Testis (tissue), 2 donors: ENCODE measurements at regions not wholly inside any gene's neighbourhood (a gene's known extent, or its start where the extent isn't known, plus 50 kb on each side); places are given as distances from the start of the nearest gene placed in this dataset.
A peak's percentile ranks its signal among the peaks of the same experiment; 100 is the strongest.

Experiments
- DNase-seq: peaks from one replicate; pipeline ENCODE4 v3.0.0-alpha.2; 2019
- H3K27ac ChIP-seq, 2 donors: fragments of 200-600 bp; sonication (generic); one replicate each; pipeline ENCODE4 v1.5.1; 2019
- H3K27me3 ChIP-seq: fragments of 200-600 bp; sonication (generic); one replicate; pipeline ENCODE4 v1.5.1; 2019
- H3K36me3 ChIP-seq: fragments of 200-600 bp; sonication (generic); one replicate; pipeline ENCODE4 v1.5.1; 2017; ENCODE audit warnings: low read depth; ENCODE audit errors: missing control alignments
- H3K4me1 ChIP-seq: fragments of 200-600 bp; sonication (generic); one replicate; pipeline ENCODE4 v1.5.1; 2019
- H3K4me3 ChIP-seq, 2 donors: fragments of 200-600 bp; sonication (generic); one replicate each; pipeline ENCODE4 v1.5.1; 2017 to 2019
- H3K9me3 ChIP-seq: fragments of 200-600 bp; sonication (generic); one replicate; pipeline ENCODE4 v1.5.1; 2017
- POLR2A ChIP-seq: fragments of 450-650 bp; IDR thresholded peaks from one replicate; pipeline ENCODE4 v1.6.1; 2017; ENCODE audit warnings: antibody characterized with exemption, mild to moderate bottlenecking, moderate library complexity
- WGBS, 2 donors: methylation state at CpG; one replicate each; pipeline ENCODE4 v1.1.5; 2018; 5-methylcytosine and 5-hydroxymethylcytosine counted together
- intact Hi-C: fragments of 100-400 bp; cut with DNase I; formaldehyde crosslinking; loops from one replicate; pipeline ENCODE4 v1.15.1; 2023; ENCODE audit warnings: low total_unique reads
- TF ChIP-seq, protein P1 (sequence below), 3 experiments: fragments of 450-650 bp in 2 of 3; fragments of 200-600 bp in 1 of 3; sonication (generic) in 1 of 3; IDR thresholded peaks; one replicate each; pipeline ENCODE4 v1.5.1; 2016 to 2019; ENCODE audit warnings: antibody characterized with exemption in 3 of 3, mild to moderate bottlenecking in 2 of 3, moderate library complexity in 1 of 3

DNA sequence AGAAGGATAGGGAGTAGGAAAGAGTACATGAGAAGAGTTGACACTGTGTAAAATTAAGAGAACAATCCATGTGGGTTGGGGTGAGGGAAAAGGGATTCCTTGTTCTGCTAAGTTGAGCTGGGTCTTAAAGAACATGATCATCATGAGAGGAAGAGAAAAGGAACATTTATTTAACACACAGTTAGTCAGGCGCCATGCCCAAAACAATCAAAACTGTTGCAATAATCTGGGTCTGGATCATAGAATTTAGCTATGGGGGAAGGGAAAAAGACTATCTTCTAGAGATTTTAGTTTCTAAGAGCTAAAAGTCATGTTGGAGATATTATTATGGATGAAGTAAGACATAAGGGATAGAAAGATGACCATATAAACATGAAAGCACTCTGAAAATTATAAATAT lies 178.9 kb downstream of the SEM1 start:
- no peaks in the 10 kb centered on the region for H3K27me3 ChIP-seq
- no peaks in the 10 kb centered on the region for H3K36me3 ChIP-seq
- H3K9me3 ChIP-seq = no peaks in the 10 kb centered on the region
- WGBS, 2 donors = 95 to 96% methylated on average over 1 of the region's 1 CpG
- no peak overlapping the region for H3K27ac ChIP-seq
- intact Hi-C loops = no loop called here
- no peak overlapping the region for H3K4me3 ChIP-seq
- no peak for DNase-seq
- TF ChIP-seq, protein P1, sequence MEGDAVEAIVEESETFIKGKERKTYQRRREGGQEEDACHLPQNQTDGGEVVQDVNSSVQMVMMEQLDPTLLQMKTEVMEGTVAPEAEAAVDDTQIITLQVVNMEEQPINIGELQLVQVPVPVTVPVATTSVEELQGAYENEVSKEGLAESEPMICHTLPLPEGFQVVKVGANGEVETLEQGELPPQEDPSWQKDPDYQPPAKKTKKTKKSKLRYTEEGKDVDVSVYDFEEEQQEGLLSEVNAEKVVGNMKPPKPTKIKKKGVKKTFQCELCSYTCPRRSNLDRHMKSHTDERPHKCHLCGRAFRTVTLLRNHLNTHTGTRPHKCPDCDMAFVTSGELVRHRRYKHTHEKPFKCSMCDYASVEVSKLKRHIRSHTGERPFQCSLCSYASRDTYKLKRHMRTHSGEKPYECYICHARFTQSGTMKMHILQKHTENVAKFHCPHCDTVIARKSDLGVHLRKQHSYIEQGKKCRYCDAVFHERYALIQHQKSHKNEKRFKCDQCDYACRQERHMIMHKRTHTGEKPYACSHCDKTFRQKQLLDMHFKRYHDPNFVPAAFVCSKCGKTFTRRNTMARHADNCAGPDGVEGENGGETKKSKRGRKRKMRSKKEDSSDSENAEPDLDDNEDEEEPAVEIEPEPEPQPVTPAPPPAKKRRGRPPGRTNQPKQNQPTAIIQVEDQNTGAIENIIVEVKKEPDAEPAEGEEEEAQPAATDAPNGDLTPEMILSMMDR (IDR thresholded peaks at IDR 0.05) = no peak
- TF ChIP-seq POLR2A = no peak
- no peaks in the 10 kb centered on the region for H3K4me1 ChIP-seq

DNA sequence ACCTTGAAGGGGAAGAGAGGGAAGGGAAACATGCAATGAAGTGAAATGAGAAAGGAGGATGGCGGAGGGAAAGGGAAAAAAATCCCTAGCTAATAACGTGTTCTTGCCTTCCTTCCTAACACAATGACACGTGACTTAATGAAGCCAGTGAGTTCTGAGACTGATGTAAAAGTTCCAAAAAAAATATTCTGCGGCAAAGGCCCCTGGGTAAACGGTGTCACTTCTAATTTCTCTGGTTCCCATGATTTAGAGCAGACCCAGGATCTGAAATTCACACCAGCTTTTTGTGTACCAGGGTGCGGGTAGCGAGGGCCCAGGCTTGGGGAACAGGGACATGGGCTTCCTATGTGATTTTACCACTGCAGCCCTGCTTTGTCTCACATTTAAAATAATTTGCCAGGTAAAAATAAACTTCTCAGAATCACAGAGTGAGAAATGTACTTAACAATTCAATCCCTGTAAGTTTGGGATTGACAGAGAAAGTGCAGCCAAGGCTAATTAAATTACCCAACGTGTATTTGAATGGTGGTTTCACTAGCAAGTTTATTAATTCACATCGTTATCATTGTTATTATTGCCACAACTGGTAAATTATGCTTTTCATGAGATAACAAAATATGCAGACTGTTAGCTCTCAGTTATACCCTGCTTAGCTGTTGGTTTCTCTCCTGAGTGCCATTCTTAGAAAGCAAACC lies 182.4 kb downstream of the SEM1 start:
- intact Hi-C loops = no loop called here

DNA sequence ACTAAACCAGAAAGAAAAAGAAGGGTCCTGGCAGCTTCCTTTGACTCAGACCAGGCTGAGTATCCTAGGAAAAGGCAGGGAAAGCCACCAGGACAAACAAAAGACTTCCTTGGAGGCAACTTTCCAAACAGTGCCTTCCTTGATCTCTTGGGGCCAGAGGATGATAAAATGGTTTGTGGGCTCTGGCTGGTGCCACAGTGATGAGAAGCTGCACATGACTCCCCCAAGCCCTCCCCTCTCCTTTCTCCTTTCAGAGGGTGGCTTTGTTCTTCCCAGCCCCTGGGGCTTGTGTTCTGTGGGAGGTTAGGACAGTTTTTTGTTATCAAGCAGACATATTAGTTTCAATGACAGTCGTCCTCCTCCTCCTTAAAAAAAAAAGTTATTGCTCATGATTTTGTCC lies 183.2 kb downstream of the SEM1 start:
- intact Hi-C loops = no loop called here
- TF ChIP-seq, protein P1 (IDR thresholded peaks at IDR 0.05) = no peak
- no peak for TF ChIP-seq POLR2A
- WGBS, 2 donors = 39 to 71% methylated on average over 1 of the region's 1 CpG
- H3K27ac ChIP-seq = peak overlapping the region in 1 of 2 donors; percentile 41
- no peaks in the 10 kb centered on the region for H3K36me3 ChIP-seq
- DNase-seq = peak; percentile 77
- H3K4me3 ChIP-seq = no peak overlapping the region
- no peaks in the 10 kb centered on the region for H3K4me1 ChIP-seq
- no peaks in the 10 kb centered on the region for H3K27me3 ChIP-seq
- H3K9me3 ChIP-seq = no peaks in the 10 kb centered on the region

More for the DNA sequence above, 182.4 kb downstream of the SEM1 start:
- Histone ChIP-seq H3K9me3 (no peaks in the 10 kb centered on the region), H3K36me3 (no peaks in the 10 kb centered on the region), H3K27me3 (no peaks in the 10 kb centered on the region), H3K27ac (peak overlapping the region in 1 of 2 donors; percentile 18), H3K4me3 (no peak overlapping the region), H3K4me1 (no peaks in the 10 kb centered on the region)
- 70 to 77% methylated on average over 9 of the region's 9 CpGs for WGBS, 2 donors
- no peak for TF ChIP-seq POLR2A
- TF ChIP-seq, protein P1 (IDR thresholded peaks at IDR 0.05) = no peak
- no peak for DNase-seq

GRCh38 chr7:96521068-96521894 lies 188.4 kb downstream of the SEM1 start:
- Histone ChIP-seq H3K4me3 (no peak overlapping the region), H3K27me3 (no peaks in the 10 kb centered on the region), H3K4me1 (no peaks in the 10 kb centered on the region), H3K36me3 (no peaks in the 10 kb centered on the region), H3K27ac (peak overlapping the region in 1 of 2 donors; percentile 5), H3K9me3 (no peaks in the 10 kb centered on the region)
- no peak for DNase-seq
- intact Hi-C loops = no loop called here
- TF ChIP-seq POLR2A = no peak
- WGBS, 2 donors = 49 to 57% methylated on average over 13 of the region's 13 CpGs

- intact Hi-C loops = no loop called here
- H3K36me3 ChIP-seq = no peaks in the 10 kb centered on the region
- no peaks in the 10 kb centered on the region for H3K4me1 ChIP-seq
- no peaks in the 10 kb centered on the region for H3K27me3 ChIP-seq
- WGBS, 2 donors = 67 to 72% methylated on average over 1 of the region's 1 CpG
- no peak for DNase-seq
- no peak overlapping the region for H3K4me3 ChIP-seq
- no peaks in the 10 kb centered on the region for H3K9me3 ChIP-seq
- no peak overlapping the region for H3K27ac ChIP-seq
- TF ChIP-seq POLR2A = no peak
- TF ChIP-seq, protein P1 (IDR thresholded peaks at IDR 0.05) = no peak
Observed at GRCh38 chr7:96508371-96508770, 186.5 kb upstream of the SLC25A13 start.
